Immature natural killer cell (primary cell): ENCODE measurements at regions not wholly inside any gene's neighbourhood (a gene's known extent, or its start where the extent isn't known, plus 50 kb on each side); places are given as distances from the start of the nearest gene placed in this dataset.

Experiments used
- DNase-seq, 3 donors: peaks; one replicate each; pipeline ENCODE4 v3.0.0; 2022; ENCODE audit warnings: mixed read lengths in 1 of 3
- H3K27ac Mint-ChIP-seq, 6 donors: one replicate each; pipeline ENCODE4 v1.8.0; 2020; ENCODE audit warnings: mixed read lengths in 6 of 6, mild to moderate bottlenecking in 5 of 6, inconsistent platforms in 4 of 6, moderate library complexity in 3 of 6
- H3K27me3 Mint-ChIP-seq, 3 donors: one replicate each; pipeline ENCODE4 v1.8.0; 2020 to 2021; ENCODE audit warnings: low read depth in 3 of 3, mild to moderate bottlenecking in 3 of 3, mixed read lengths in 3 of 3, moderate library complexity in 3 of 3, inconsistent platforms in 1 of 3
- H3K36me3 Mint-ChIP-seq, 3 donors: one replicate each; pipeline ENCODE4 v1.8.0; 2020; ENCODE audit warnings: mixed read lengths in 3 of 3, inconsistent platforms in 2 of 3, mild to moderate bottlenecking in 2 of 3
- H3K4me1 Mint-ChIP-seq, 2 donors: one replicate each; pipeline ENCODE4 v1.8.0; 2020; ENCODE audit warnings: inconsistent platforms in 2 of 2, mild to moderate bottlenecking in 2 of 2, mixed read lengths in 2 of 2, moderate library complexity in 1 of 2
- H3K4me3 Mint-ChIP-seq, 5 donors: one replicate each; pipeline ENCODE4 v1.8.0; 2020; ENCODE audit warnings: mild to moderate bottlenecking in 5 of 5, mixed read lengths in 5 of 5, inconsistent platforms in 3 of 5, moderate library complexity in 3 of 5
- H3K9me3 Mint-ChIP-seq, 6 donors: one replicate each; pipeline ENCODE4 v1.8.0; 2020; ENCODE audit warnings: mild to moderate bottlenecking in 6 of 6, mixed read lengths in 6 of 6, inconsistent platforms in 4 of 6, moderate library complexity in 3 of 6

DNA sequence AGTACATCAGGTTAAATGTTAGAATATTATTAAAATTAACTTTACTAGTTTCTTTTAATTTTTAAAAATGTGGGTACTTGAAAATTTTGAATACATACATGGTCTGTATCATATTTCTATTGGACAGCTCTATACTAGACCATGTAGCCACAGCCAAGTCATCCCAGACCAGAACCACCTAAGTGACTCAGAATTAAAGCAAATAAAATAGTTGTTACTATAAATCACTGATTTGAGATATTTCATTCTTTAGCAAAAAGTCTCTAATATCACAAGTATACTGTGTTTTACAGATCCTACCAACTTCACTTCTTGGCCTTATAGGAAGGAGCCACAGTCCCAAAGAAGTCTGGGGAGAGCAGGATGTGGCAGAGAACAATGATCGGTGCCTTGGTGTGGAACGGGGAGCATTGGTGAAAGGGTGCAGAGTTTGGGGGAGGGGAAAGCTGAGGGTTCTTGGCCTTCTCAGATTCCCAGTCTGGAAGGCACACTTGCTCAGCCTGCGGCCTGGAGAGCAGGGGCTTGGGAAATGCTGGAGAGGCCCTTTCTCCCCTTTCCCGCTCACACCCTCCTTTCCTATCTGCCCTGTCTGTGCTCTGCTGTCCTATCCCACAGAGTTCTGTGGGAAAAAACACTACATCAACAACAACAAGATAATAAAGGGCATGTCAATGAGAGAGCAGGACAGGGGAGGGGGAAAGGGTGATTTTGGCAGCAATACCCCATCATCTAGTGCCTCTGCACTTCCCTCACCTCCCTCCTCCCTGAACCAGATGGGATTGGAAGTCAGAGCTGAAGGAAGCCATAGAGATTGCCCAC, 122.1 kb downstream of the NGF start:
- Mint-ChIP-seq H3K36me3 (no peaks in the 10 kb centered on the region), H3K27ac (no peak overlapping the region), H3K4me3 (no peak overlapping the region), H3K9me3 (no peaks in the 10 kb centered on the region), H3K27me3 (peaks cover 1 to 17% (median 3%) of the 10 kb centered on the region in 3 donors), H3K4me1 (no peaks in the 10 kb centered on the region)
- DNase-seq, result no peak

GRCh38 chr1:115215110-115215509, 122.9 kb downstream of the NGF start:
- no peaks in the 10 kb centered on the region for H3K36me3 Mint-ChIP-seq
- H3K9me3 Mint-ChIP-seq, result no peaks in the 10 kb centered on the region
- H3K4me3 Mint-ChIP-seq, result no peak overlapping the region
- DNase-seq, result no peak
- no peak overlapping the region for H3K27ac Mint-ChIP-seq
- peaks cover 1 to 17% (median 3%) of the 10 kb centered on the region in 3 donors for H3K27me3 Mint-ChIP-seq
- H3K4me1 Mint-ChIP-seq, result no peaks in the 10 kb centered on the region

DNA sequence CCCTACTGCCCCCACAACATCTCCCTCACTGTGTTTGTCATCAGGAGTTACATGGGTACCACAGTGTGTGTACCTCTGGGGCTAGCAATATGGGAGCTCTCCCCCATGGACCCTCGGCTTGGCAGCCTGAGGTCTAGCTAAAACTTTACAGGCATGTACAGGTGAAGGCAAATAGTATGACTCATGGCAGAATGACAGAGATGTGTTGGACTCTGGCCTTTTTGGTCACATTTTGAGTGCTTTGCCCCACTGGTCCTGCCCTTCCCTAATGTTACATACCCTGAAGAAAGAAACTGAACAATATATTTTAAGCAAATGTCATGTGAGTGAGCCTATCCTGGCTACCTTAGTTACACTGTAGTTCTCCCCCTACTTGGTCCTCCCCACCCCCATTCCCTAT, 124.0 kb downstream of the NGF start:
- H3K36me3 Mint-ChIP-seq, result no peaks in the 10 kb centered on the region
- H3K4me1 Mint-ChIP-seq, result no peaks in the 10 kb centered on the region
- H3K9me3 Mint-ChIP-seq, result no peaks in the 10 kb centered on the region
- H3K27me3 Mint-ChIP-seq, result peaks cover 3 to 13% (median 4%) of the 10 kb centered on the region in 3 donors
- DNase-seq, result no peak
- H3K4me3 Mint-ChIP-seq, result no peak overlapping the region
- H3K27ac Mint-ChIP-seq, result no peak overlapping the region

DNA sequence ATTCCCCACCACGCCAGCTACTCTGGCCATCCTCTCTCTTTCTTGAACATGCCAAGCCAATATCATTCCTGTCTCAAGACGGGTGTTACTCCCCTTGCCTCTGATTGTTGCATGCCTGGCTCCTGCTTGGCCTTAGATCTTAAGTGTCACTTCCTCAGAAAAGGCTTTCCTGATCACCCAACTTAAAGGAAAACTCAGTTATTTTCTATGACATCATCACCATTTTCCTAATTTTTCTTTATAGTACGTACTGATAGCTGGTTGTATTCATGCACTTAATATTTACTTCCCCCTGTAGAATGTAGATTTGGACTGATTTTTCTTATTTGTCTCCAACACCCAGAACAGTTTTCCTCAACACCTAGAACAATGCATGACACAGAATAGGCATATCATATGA, 123.8 kb upstream of the TSPAN2 start:
- Mint-ChIP-seq H3K9me3 (no peaks in the 10 kb centered on the region), H3K4me1 (no peaks in the 10 kb centered on the region), H3K27me3 (peaks cover 3 to 8% (median 4%) of the 10 kb centered on the region in 3 donors)

GRCh38 chr1:115211071-115211745, 121.9 kb upstream of the TSPAN2 start:
- H3K9me3 Mint-ChIP-seq, result no peaks in the 10 kb centered on the region
- peaks cover 3 to 4% (median 3%) of the 10 kb centered on the region in 3 donors for H3K27me3 Mint-ChIP-seq
- H3K27ac Mint-ChIP-seq, result no peak overlapping the region
- no peaks in the 10 kb centered on the region for H3K36me3 Mint-ChIP-seq
- no peak for DNase-seq
- H3K4me1 Mint-ChIP-seq, result no peaks in the 10 kb centered on the region
- H3K4me3 Mint-ChIP-seq, result no peak overlapping the region

More for the DNA sequence above, 123.8 kb upstream of the TSPAN2 start:
- H3K36me3 Mint-ChIP-seq, result no peaks in the 10 kb centered on the region
- no peak for DNase-seq
- no peak overlapping the region for H3K27ac Mint-ChIP-seq
- no peak overlapping the region for H3K4me3 Mint-ChIP-seq

GRCh38 chr1:115210302-115210711, 121.0 kb upstream of the TSPAN2 start:
- H3K9me3 Mint-ChIP-seq, result no peaks in the 10 kb centered on the region
- no peak overlapping the region for H3K4me3 Mint-ChIP-seq

GRCh38 chr1:115204513-115204912, 115.2 kb upstream of the TSPAN2 start:
- no peaks in the 10 kb centered on the region for H3K4me1 Mint-ChIP-seq
- no peak for DNase-seq
- H3K9me3 Mint-ChIP-seq, result peaks cover 0 to 13% (median 7%) of the 10 kb centered on the region in 6 donors

More at GRCh38 chr1:115210302-115210711, 121.0 kb upstream of the TSPAN2 start:
- no peaks in the 10 kb centered on the region for H3K4me1 Mint-ChIP-seq
- no peak overlapping the region for H3K27ac Mint-ChIP-seq
- no peak for DNase-seq
- peaks cover 3 to 6% (median 4%) of the 10 kb centered on the region in 3 donors for H3K27me3 Mint-ChIP-seq
- H3K36me3 Mint-ChIP-seq, result no peaks in the 10 kb centered on the region

GRCh38 chr1:115203287-115203686, 114.0 kb upstream of the TSPAN2 start:
- Mint-ChIP-seq H3K27ac (no peak overlapping the region), H3K27me3 (peaks cover 1 to 11% (median 2%) of the 10 kb centered on the region in 3 donors), H3K4me1 (no peaks in the 10 kb centered on the region), H3K36me3 (peaks cover 0 to 4% (median 0%) of the 10 kb centered on the region in 3 donors), H3K9me3 (peaks cover 0 to 13% (median 7%) of the 10 kb centered on the region in 6 donors), H3K4me3 (no peak overlapping the region)
- DNase-seq, result no peak

More at GRCh38 chr1:115204513-115204912, 115.2 kb upstream of the TSPAN2 start:
- Mint-ChIP-seq H3K36me3 (peaks cover 0 to 4% (median 0%) of the 10 kb centered on the region in 3 donors), H3K27ac (no peak overlapping the region), H3K27me3 (peaks cover 1 to 13% (median 3%) of the 10 kb centered on the region in 3 donors), H3K4me3 (no peak overlapping the region)

GRCh38 chr1:115201598-115201997, 112.3 kb upstream of the TSPAN2 start:
- H3K27me3 Mint-ChIP-seq, result peaks cover 1 to 15% (median 2%) of the 10 kb centered on the region in 3 donors
- H3K36me3 Mint-ChIP-seq, result peaks cover 0 to 4% (median 0%) of the 10 kb centered on the region in 3 donors
- H3K27ac Mint-ChIP-seq, result no peak overlapping the region
- peaks cover 0 to 13% (median 9%) of the 10 kb centered on the region in 6 donors for H3K9me3 Mint-ChIP-seq
- no peaks in the 10 kb centered on the region for H3K4me1 Mint-ChIP-seq
- no peak overlapping the region for H3K4me3 Mint-ChIP-seq
- DNase-seq, result no peak

DNA sequence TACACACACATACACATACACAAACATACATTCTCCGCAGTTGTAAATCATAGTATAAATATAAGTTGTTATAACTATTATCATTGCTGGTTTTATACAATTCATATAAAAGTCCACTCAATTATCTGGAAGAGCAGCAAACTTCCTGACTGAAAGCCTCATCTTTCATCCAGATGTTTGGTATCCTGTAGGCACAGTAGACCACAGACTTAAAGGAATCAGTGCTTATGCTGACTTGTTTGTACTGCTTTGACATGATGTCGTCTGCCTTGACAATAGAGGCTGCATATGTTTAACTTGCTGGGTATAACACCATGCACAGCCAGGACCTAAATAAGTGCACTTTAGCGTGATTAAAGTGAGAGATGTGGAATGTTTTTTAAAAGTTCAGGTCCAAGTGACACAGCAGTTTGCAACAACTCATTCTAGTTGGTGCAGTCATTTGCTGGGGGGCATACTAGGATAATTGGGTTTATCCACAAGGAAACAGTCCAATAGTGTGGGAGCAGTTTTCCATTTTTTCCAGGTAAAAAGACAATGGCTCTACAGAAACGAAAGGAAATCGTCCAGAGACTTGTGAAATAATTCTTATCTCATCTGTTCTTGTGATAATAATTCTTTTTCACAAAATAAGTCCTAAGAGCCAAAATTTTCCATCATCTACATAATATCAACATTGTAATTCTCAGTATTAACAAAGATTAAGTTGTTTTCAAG, 110.3 kb upstream of the TSPAN2 start:
- Mint-ChIP-seq H3K27me3 (peaks cover under 1 to 11% (median 1%) of the 10 kb centered on the region in 3 donors), H3K36me3 (peaks cover 0 to 4% (median 0%) of the 10 kb centered on the region in 3 donors)

GRCh38 chr1:115198938-115199337, 109.6 kb upstream of the TSPAN2 start:
- Mint-ChIP-seq H3K27me3 (peaks cover 0 to 14% (median 1%) of the 10 kb centered on the region in 3 donors), H3K4me1 (no peaks in the 10 kb centered on the region), H3K27ac (no peak overlapping the region), H3K36me3 (peaks cover 0 to 4% (median 0%) of the 10 kb centered on the region in 3 donors), H3K4me3 (no peak overlapping the region), H3K9me3 (peaks cover 0 to 11% (median 5%) of the 10 kb centered on the region in 6 donors)
- DNase-seq, result no peak

More for the DNA sequence above, 110.3 kb upstream of the TSPAN2 start:
- Mint-ChIP-seq H3K9me3 (peaks cover 0 to 12% (median 8%) of the 10 kb centered on the region in 6 donors), H3K4me1 (no peaks in the 10 kb centered on the region), H3K27ac (no peak overlapping the region), H3K4me3 (no peak overlapping the region)
- no peak for DNase-seq

GRCh38 chr1:115196296-115196695, 107.0 kb upstream of the TSPAN2 start:
- DNase-seq, result no peak
- Mint-ChIP-seq H3K27ac (no peak overlapping the region), H3K36me3 (no peaks in the 10 kb centered on the region), H3K4me1 (no peaks in the 10 kb centered on the region), H3K4me3 (no peak overlapping the region), H3K27me3 (peaks cover 0 to 10% (median 0%) of the 10 kb centered on the region in 3 donors), H3K9me3 (peaks cover 0 to 3% (median 0%) of the 10 kb centered on the region in 6 donors)

DNA sequence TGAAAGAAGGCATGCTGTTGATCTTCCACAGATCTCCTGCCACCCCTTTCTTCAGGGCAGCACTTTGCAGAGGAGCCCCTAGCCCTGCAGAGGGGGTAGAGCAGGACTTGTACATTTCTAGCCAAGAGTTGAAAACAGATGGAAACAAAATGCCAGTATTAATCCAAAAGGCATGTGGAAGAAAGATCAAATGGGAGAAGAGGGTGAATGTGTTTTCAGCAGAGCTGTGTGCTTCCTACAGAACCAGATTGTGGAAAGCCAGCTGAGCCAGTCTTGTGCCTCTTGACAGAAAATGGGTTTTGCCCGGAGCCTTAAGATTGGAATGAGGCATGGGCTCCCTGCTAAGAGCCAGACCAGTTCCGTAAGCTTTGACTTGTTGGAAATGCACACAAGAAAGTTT, 105.2 kb upstream of the TSPAN2 start:
- no peak overlapping the region for H3K4me3 Mint-ChIP-seq
- peaks cover 0 to 3% (median 0%) of the 10 kb centered on the region in 6 donors for H3K9me3 Mint-ChIP-seq
- no peak overlapping the region for H3K27ac Mint-ChIP-seq
- H3K27me3 Mint-ChIP-seq, result peaks cover 0 to 11% (median 0%) of the 10 kb centered on the region in 3 donors
- H3K4me1 Mint-ChIP-seq, result no peaks in the 10 kb centered on the region
- H3K36me3 Mint-ChIP-seq, result no peaks in the 10 kb centered on the region
- no peak for DNase-seq
